SK-N-SH (cell line): ENCODE measurements at regions not wholly inside any gene's neighbourhood (a gene's known extent, or its start where the extent isn't known, plus 50 kb on each side); places are given as distances from the start of the nearest gene placed in this dataset.

Source experiments
- CHD2 ChIP-seq: fragments of 150-350 bp; IDR thresholded peaks from 2 replicates; pipeline ENCODE4 v1.6.1; 2018; ENCODE audit warnings: low read length; ENCODE audit not compliant: partially characterized antibody
- CTCF ChIP-seq: fragments of 200-600 bp; sonication (generic); IDR thresholded peaks from 2 replicates; pipeline ENCODE4 v1.6.1; 2017; ENCODE audit warnings: antibody characterized with exemption, mild to moderate bottlenecking, moderate library complexity
- EP300 ChIP-seq, 2 experiments: IDR thresholded peaks; 2 replicates each; pipeline versions ENCODE4 v1.4.0 to v1.6.1; 2012; ENCODE audit warnings: borderline replicate concordance in 1 of 2, low read depth in 1 of 2, low read length in 1 of 2
- FOXM1 ChIP-seq: IDR thresholded peaks from 2 replicates; pipeline ENCODE4 v1.4.0; 2012; ENCODE audit warnings: low read depth, mild to moderate bottlenecking
- GATA2 ChIP-seq: sonication (generic); formaldehyde crosslinking; IDR thresholded peaks from 2 replicates; pipeline ENCODE4 v1.5.0; 2020; ENCODE audit warnings: mild to moderate bottlenecking, missing genetic modification reagents
- MEF2A ChIP-seq: IDR thresholded peaks from 2 replicates; pipeline ENCODE4 v1.4.0; 2012; ENCODE audit warnings: low read depth, borderline replicate concordance
- NFIC ChIP-seq: IDR thresholded peaks from 2 replicates; pipeline ENCODE4 v1.4.0; 2012; ENCODE audit warnings: borderline replicate concordance
- POLR2AphosphoS5 ChIP-seq: IDR thresholded peaks from 2 replicates; pipeline ENCODE4 v1.6.1; 2012; ENCODE audit warnings: low read depth, low read length
- RAD21 ChIP-seq: IDR thresholded peaks from 2 replicates; pipeline ENCODE4 v1.6.1; 2012; ENCODE audit warnings: mild to moderate bottlenecking, low read length
- RCOR1 ChIP-seq: fragments of 150-350 bp; IDR thresholded peaks from 2 replicates; pipeline ENCODE4 v1.6.1; 2017; ENCODE audit warnings: antibody characterized with exemption, low read length
- RFX5 ChIP-seq: IDR thresholded peaks from 2 replicates; pipeline ENCODE4 v1.6.1; 2012; ENCODE audit warnings: mild to moderate bottlenecking, improper control_type of control experiment, low read length
- SIN3A ChIP-seq: IDR thresholded peaks from 2 replicates; pipeline ENCODE4 v1.6.1; 2012; ENCODE audit warnings: low read depth, mild to moderate bottlenecking, low read length, moderate library complexity, borderline replicate concordance
- ZBTB33 ChIP-seq: IDR thresholded peaks from 2 replicates; pipeline ENCODE4 v1.4.0; 2012; ENCODE audit warnings: low read depth, borderline replicate concordance
- TF ChIP-seq, protein P1 (sequence below): IDR thresholded peaks from 2 replicates; pipeline ENCODE4 v1.6.1; 2012; ENCODE audit warnings: mild to moderate bottlenecking, low read depth, low read length, moderate library complexity

DNA sequence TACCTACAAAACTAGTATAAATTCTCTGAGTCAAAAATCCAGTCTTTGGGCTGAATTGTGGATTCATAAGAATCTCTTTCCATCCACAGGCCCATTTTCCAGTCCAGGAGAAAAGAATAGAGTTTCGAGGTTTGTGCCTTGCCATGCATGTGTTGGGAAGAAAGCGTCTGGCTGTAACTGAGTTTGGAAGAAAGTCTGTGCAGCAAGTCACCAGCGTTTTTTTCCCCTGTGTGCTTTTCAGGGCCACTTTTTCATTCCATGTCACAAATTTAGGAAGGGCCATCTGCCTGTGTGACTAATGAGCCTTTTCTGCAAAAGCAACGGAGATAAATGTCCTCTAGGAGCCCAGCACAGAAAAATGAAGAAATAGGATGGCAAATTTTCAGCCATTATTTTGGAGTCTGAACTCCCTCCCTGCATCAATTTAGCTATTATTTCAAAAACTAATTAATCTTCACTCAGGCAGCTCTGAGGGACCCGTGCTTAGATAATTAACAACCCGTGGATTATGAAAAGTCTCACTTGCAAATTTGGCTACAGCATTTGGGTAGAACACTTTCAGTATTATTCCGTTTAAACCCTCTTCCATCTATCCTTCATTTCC, 261.5 kb downstream of the SUDS3 start:
- TF ChIP-seq CTCF, result no peak
- TF ChIP-seq CHD2, result no peak
- no peak for TF ChIP-seq MEF2A
- no peak for TF ChIP-seq EP300 (IDR thresholded peaks at IDR 0.05; ENCODE audit: borderline replicate concordance in 1 of 2, low read depth in 1 of 2, low read length in 1 of 2)
- no peak for TF ChIP-seq RAD21
- TF ChIP-seq RCOR1, result no peak
- TF ChIP-seq POLR2AphosphoS5, result no peak
- no peak for TF ChIP-seq FOXM1
- TF ChIP-seq GATA2 (CRISPR knock-in tag), result no peak
- no peak for TF ChIP-seq SIN3A
- no peak for TF ChIP-seq NFIC
- TF ChIP-seq, protein P1, sequence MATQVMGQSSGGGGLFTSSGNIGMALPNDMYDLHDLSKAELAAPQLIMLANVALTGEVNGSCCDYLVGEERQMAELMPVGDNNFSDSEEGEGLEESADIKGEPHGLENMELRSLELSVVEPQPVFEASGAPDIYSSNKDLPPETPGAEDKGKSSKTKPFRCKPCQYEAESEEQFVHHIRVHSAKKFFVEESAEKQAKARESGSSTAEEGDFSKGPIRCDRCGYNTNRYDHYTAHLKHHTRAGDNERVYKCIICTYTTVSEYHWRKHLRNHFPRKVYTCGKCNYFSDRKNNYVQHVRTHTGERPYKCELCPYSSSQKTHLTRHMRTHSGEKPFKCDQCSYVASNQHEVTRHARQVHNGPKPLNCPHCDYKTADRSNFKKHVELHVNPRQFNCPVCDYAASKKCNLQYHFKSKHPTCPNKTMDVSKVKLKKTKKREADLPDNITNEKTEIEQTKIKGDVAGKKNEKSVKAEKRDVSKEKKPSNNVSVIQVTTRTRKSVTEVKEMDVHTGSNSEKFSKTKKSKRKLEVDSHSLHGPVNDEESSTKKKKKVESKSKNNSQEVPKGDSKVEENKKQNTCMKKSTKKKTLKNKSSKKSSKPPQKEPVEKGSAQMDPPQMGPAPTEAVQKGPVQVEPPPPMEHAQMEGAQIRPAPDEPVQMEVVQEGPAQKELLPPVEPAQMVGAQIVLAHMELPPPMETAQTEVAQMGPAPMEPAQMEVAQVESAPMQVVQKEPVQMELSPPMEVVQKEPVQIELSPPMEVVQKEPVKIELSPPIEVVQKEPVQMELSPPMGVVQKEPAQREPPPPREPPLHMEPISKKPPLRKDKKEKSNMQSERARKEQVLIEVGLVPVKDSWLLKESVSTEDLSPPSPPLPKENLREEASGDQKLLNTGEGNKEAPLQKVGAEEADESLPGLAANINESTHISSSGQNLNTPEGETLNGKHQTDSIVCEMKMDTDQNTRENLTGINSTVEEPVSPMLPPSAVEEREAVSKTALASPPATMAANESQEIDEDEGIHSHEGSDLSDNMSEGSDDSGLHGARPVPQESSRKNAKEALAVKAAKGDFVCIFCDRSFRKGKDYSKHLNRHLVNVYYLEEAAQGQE, result no peak
- TF ChIP-seq RFX5, result no peak
- TF ChIP-seq ZBTB33, result no peak
